Stomach (tissue), 8 donors: ENCODE measurements at regions not wholly inside any gene's neighbourhood (a gene's known extent, or its start where the extent isn't known, plus 50 kb on each side); places are given as distances from the start of the nearest gene placed in this dataset.
A peak's percentile ranks its signal among the peaks of the same experiment; 100 is the strongest.

ENCODE experiments used
- DNase-seq, 2 donors: peaks; one replicate each; pipeline versions ENCODE4 v3.0.0 to v3.0.0-alpha.2; 2013 to 2019
- H3K27ac ChIP-seq, 5 donors: fragments of 200-600 bp in 4 of 5; sonication (generic) in 4 of 5; one replicate each; pipeline ENCODE4 v1.5.1; 2013 to 2019; ENCODE audit warnings: mild to moderate bottlenecking in 1 of 5, moderate library complexity in 1 of 5
- H3K27me3 ChIP-seq, 3 donors: fragments of 200-600 bp; sonication (generic); one replicate each; pipeline ENCODE4 v1.5.1; 2017 to 2019; ENCODE audit warnings: mixed run types in 1 of 3
- H3K36me3 ChIP-seq, 4 donors: fragments of 200-600 bp; sonication (generic); 1 replicate in 3 of 4; 2 replicates in 1 of 4; pipeline ENCODE4 v1.5.1; 2016 to 2019
- H3K4me1 ChIP-seq, 4 donors: fragments of 200-600 bp; sonication (generic); one replicate each; pipeline ENCODE4 v1.5.1; 2016 to 2019
- H3K4me3 ChIP-seq, 4 donors: fragments of 200-600 bp; sonication (generic) in 3 of 4; one replicate each; pipeline ENCODE4 v1.5.1; 2016 to 2019; ENCODE audit warnings: mild to moderate bottlenecking in 1 of 4
- H3K9me3 ChIP-seq, 4 donors: fragments of 200-600 bp; sonication (generic); one replicate each; pipeline ENCODE4 v1.5.1; 2016 to 2019
- EP300 ChIP-seq: sonication (generic); formaldehyde crosslinking; IDR thresholded peaks from one replicate; pipeline ENCODE4 v1.6.1; 2017; ENCODE audit warnings: antibody characterized with exemption
- POLR2A ChIP-seq, 4 donors: fragments of 450-650 bp; IDR thresholded peaks; one replicate each; pipeline ENCODE4 v1.6.1; 2016; ENCODE audit warnings: antibody characterized with exemption in 4 of 4, control low read depth in 2 of 4, mild to moderate bottlenecking in 1 of 4, moderate library complexity in 1 of 4
- POLR2AphosphoS5 ChIP-seq, 3 donors: sonication (generic); formaldehyde crosslinking; IDR thresholded peaks; one replicate each; pipeline ENCODE4 v1.6.1; 2016; ENCODE audit warnings: antibody characterized with exemption in 3 of 3
- WGBS, 5 donors: extraction: QIAGEN DNeasy Blood & Tissue Kit in 3 of 5; methylation state at CpG; one replicate each; pipeline versions ENCODE4 v1.1.5 to v1.1.7; 2013 to 2018; 5-methylcytosine and 5-hydroxymethylcytosine counted together
- intact Hi-C: fragments of 100-400 bp; cut with DNase I; formaldehyde crosslinking; loops from one replicate; pipeline ENCODE4 v1.15.1; 2023; ENCODE audit warnings: low total_unique reads
- TF ChIP-seq, protein P1 (sequence below), 7 experiments: fragments of 450-650 bp in 4 of 7; fragments of 200-600 bp in 3 of 7; sonication (generic) in 3 of 7; IDR thresholded peaks; one replicate each; pipeline ENCODE4 v1.5.1; 2016 to 2019; ENCODE audit warnings: antibody characterized with exemption in 7 of 7, control low read depth in 2 of 7, mild to moderate bottlenecking in 1 of 7
- donor health status: healthy with polysubstance abuse.
- donor health status: Bipolar disorder and iron deficiency.
- donor health status: healthy.

DNA sequence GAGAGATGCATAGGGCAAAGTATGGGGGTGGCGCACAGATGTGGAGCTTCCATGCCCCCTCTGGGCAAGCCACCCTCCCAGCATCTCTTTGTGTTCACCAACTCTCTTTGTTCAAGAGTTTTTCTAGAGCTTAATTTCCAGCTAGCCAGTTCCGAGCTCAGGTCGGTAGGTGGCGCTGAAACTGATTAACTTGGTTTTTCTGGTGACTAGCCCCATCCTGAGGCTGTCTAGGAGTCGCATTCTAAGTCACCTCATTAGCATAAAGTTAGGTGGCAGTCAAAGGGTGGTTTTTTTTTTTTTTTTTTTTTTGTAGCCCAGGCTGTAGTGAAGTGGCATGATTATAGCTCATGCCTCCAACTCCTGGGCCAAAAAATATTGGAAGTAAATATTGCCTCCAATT lies 476.4 kb downstream of the KDM4C start:
- Histone ChIP-seq H3K36me3 (no peaks in the 10 kb centered on the region), H3K27me3 (no peaks in the 10 kb centered on the region), H3K4me1 (no peaks in the 10 kb centered on the region), H3K27ac (no peak overlapping the region), H3K9me3 (no peaks in the 10 kb centered on the region), H3K4me3 (no peak overlapping the region)
- DNase-seq, result peak in 1 of 2 donors; percentile 45
- 52 to 60% (median 53%) methylated on average over 5 of the region's 5 CpGs for WGBS, 5 donors
- no peak for TF ChIP-seq POLR2AphosphoS5 (IDR thresholded peaks at IDR 0.05)
- intact Hi-C loops, result no loop called here

DNA sequence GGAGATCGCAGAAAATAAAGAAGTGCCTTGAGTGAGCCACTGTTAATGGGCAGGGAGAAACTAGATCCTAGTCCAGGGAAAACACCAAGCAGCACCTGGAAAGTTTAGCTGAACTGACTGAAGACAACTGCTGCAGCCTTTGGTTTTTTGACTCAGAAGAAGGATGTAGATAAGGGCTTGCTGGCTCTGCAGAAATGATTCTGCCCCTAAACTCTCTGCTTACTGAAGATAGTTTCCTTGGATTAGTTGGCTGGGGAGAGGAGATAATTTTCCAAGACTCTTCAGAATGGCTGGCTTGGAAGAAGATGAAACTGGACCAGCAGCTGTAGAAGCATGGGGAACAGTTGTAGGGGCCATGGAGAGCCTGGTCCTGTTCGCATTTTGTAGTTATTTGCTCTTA lies 471.8 kb downstream of the KDM4C start:
- DNase-seq, result no peak
- 88 to 100% (median 95%) methylated on average over 2 of the region's 2 CpGs for WGBS, 5 donors
- Histone ChIP-seq H3K4me1 (no peaks in the 10 kb centered on the region), H3K4me3 (no peak overlapping the region), H3K9me3 (no peaks in the 10 kb centered on the region), H3K36me3 (no peaks in the 10 kb centered on the region), H3K27me3 (peaks cover 0 to 3% (median 0%) of the 10 kb centered on the region in 3 donors), H3K27ac (no peak overlapping the region)
- intact Hi-C loops, result no loop called here
- TF ChIP-seq POLR2AphosphoS5 (IDR thresholded peaks at IDR 0.05), result no peak
- TF ChIP-seq POLR2A (IDR thresholded peaks at IDR 0.05), result no peak
- TF ChIP-seq, protein P1, sequence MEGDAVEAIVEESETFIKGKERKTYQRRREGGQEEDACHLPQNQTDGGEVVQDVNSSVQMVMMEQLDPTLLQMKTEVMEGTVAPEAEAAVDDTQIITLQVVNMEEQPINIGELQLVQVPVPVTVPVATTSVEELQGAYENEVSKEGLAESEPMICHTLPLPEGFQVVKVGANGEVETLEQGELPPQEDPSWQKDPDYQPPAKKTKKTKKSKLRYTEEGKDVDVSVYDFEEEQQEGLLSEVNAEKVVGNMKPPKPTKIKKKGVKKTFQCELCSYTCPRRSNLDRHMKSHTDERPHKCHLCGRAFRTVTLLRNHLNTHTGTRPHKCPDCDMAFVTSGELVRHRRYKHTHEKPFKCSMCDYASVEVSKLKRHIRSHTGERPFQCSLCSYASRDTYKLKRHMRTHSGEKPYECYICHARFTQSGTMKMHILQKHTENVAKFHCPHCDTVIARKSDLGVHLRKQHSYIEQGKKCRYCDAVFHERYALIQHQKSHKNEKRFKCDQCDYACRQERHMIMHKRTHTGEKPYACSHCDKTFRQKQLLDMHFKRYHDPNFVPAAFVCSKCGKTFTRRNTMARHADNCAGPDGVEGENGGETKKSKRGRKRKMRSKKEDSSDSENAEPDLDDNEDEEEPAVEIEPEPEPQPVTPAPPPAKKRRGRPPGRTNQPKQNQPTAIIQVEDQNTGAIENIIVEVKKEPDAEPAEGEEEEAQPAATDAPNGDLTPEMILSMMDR (IDR thresholded peaks at IDR 0.05), result no peak
- TF ChIP-seq EP300, result no peak

DNA sequence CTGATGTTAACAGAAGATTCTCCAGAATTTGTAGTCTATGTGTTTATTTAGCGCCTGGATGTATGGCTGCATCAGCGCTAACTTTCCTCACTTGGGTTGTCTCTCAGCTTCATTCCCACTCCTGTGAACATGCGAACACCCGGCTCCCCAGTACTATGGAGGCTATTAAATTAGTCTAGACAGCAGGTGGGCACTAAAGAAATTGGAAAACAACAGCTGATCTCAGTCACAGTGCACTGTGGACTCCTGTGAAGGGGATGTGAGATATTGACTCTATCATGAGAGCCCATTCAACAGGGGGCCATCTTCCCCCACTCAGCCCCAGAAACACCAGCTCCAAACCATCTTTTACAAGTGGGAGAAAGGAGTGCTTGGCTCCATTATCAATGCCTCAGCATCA lies 471.0 kb downstream of the KDM4C start:
- H3K4me3 ChIP-seq, result no peak overlapping the region
- H3K4me1 ChIP-seq, result no peaks in the 10 kb centered on the region
- no peak overlapping the region for H3K27ac ChIP-seq
- no peak for DNase-seq
- no peaks in the 10 kb centered on the region for H3K9me3 ChIP-seq
- no peaks in the 10 kb centered on the region for H3K36me3 ChIP-seq
- WGBS, 5 donors, result 88 to 97% (median 93%) methylated on average over 4 of the region's 4 CpGs
- intact Hi-C loops, result no loop called here
- H3K27me3 ChIP-seq, result peaks cover 0 to 4% (median 0%) of the 10 kb centered on the region in 3 donors
- TF ChIP-seq EP300 (no peak), POLR2A (IDR thresholded peaks at IDR 0.05) (no peak), POLR2AphosphoS5 (IDR thresholded peaks at IDR 0.05) (no peak)
- TF ChIP-seq, protein P1 (IDR thresholded peaks at IDR 0.05), result no peak

DNA sequence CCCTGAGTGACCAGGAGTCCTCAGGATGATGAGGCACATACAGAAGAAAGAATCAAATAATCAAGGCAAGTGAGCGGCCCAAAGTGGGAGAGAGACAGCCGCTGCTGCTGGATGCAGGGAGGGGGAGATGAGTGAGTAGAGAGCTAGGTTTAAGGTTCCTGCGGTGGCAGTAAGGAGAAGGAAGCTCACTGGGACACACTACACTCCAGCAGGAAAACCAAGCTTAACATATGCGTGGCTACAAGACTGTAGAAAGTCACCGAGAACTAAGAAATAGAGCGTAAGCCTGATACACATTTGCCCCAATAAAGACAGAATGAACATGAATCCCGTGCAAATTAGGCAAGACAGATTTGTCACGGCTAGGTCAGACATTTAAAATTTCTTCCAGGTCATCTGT lies 470.2 kb downstream of the KDM4C start:
- 69 to 91% (median 84%) methylated on average over 8 of the region's 8 CpGs for WGBS, 5 donors
- H3K27ac ChIP-seq, result no peak overlapping the region
- no peaks in the 10 kb centered on the region for H3K36me3 ChIP-seq
- no peaks in the 10 kb centered on the region for H3K9me3 ChIP-seq
- peaks cover 0 to 4% (median 0%) of the 10 kb centered on the region in 3 donors for H3K27me3 ChIP-seq
- TF ChIP-seq POLR2AphosphoS5 (IDR thresholded peaks at IDR 0.05) (no peak), EP300 (no peak), POLR2A (IDR thresholded peaks at IDR 0.05) (no peak)
- TF ChIP-seq, protein P1 (IDR thresholded peaks at IDR 0.05), result no peak
- DNase-seq, result no peak
- H3K4me3 ChIP-seq, result no peak overlapping the region
- H3K4me1 ChIP-seq, result no peaks in the 10 kb centered on the region
- intact Hi-C loops, result no loop called here

DNA sequence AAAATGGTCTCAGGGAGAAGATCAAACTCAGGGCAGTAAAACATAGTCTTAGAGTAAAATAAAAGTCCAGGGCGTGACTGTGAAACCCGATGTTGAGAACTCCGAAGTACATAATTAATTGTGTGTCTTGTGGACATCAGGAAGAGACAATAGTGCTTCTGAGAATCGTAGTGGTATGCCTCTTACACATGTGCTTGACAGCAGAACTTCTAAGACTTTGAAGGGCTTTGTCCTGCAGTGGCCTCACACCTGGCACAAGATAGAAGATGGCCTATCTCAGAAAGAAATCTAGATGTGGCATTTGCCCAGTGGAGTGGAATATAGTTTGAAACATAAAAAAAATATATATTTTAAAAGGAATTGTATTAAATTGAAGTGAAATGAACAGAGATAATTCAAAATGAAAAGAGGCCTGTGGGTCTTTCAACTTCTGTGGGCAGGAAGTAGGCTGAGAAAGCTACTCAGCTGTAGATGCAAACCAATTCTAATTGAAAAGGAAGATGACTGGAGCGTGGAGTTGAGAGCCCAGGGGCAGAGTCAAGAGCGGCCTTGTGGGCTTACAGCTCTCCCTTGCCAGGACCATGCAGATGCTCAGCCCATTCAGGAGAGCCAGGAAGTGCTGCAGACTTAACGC lies 468.4 kb downstream of the KDM4C start:
- Histone ChIP-seq H3K27ac (no peak overlapping the region), H3K36me3 (no peaks in the 10 kb centered on the region), H3K9me3 (peaks cover 0 to 2% (median 0%) of the 10 kb centered on the region in 4 donors), H3K4me3 (no peak overlapping the region), H3K27me3 (peaks cover 0 to 4% (median 0%) of the 10 kb centered on the region in 3 donors), H3K4me1 (no peaks in the 10 kb centered on the region)
- 77 to 82% (median 79%) methylated on average over 7 of the region's 7 CpGs for WGBS, 5 donors
- no peak for DNase-seq
- TF ChIP-seq EP300, result no peak
- TF ChIP-seq POLR2AphosphoS5 (IDR thresholded peaks at IDR 0.05), result no peak
- TF ChIP-seq, protein P1 (IDR thresholded peaks at IDR 0.05), result no peak
- TF ChIP-seq POLR2A (IDR thresholded peaks at IDR 0.05), result no peak
- intact Hi-C loops, result no loop called here
